Astrocyte (in vitro differentiated cells and primary cell): ENCODE measurements at regions not wholly inside any gene's neighbourhood (a gene's known extent, or its start where the extent isn't known, plus 50 kb on each side); places are given as distances from the start of the nearest gene placed in this dataset.
A peak's percentile ranks its signal among the peaks of the same experiment; 100 is the strongest.

Experiments
- DNase-seq: peaks from one replicate; pipeline ENCODE4 v3.0.0-alpha.2; 2010; ENCODE audit warnings: low read depth
- FAIRE-seq: peaks from 2 replicates; lab custom pipeline; 2011; peaks lifted over from hg19 to GRCh38; lab: Jason Lieb, UNC
- H2AFZ ChIP-seq: 2 replicates; pipeline ENCODE4 v1.6.0; 2012; ENCODE audit warnings: low read depth, low read length, inconsistent platforms
- H3K27ac ChIP-seq: 2 replicates; pipeline ENCODE4 v1.5.1; 2011; ENCODE audit warnings: low read depth, low read length, inconsistent platforms
- H3K27me3 ChIP-seq: 2 replicates; pipeline ENCODE4 v1.6.0; 2011; ENCODE audit warnings: low read length, inconsistent platforms; ENCODE audit not compliant: insufficient read depth
- H3K36me3 ChIP-seq: 2 replicates; pipeline ENCODE4 v1.5.1; 2011; ENCODE audit warnings: low read length, inconsistent platforms; ENCODE audit not compliant: insufficient read depth
- H3K4me1 ChIP-seq: 2 replicates; pipeline ENCODE4 v1.5.1; 2011; ENCODE audit warnings: low read length, inconsistent platforms; ENCODE audit not compliant: insufficient read depth
- H3K4me2 ChIP-seq: 2 replicates; pipeline ENCODE4 v1.6.0; 2012; ENCODE audit warnings: low read length, inconsistent platforms
- H3K4me3 ChIP-seq: 2 replicates; pipeline ENCODE4 v1.5.1; 2011; ENCODE audit warnings: low read depth, mild to moderate bottlenecking, low read length, inconsistent platforms; ENCODE audit not compliant: insufficient read depth
- H3K79me2 ChIP-seq: 2 replicates; pipeline ENCODE4 v1.6.0; 2012; ENCODE audit warnings: mild to moderate bottlenecking, low read length, inconsistent platforms; ENCODE audit not compliant: insufficient read depth
- H3K9ac ChIP-seq: 2 replicates; pipeline ENCODE4 v1.6.0; 2012; ENCODE audit warnings: mild to moderate bottlenecking, low read length, inconsistent platforms
- H3K9me3 ChIP-seq: 2 replicates; pipeline ENCODE4 v1.5.1; 2012; ENCODE audit warnings: low read depth, mild to moderate bottlenecking, low read length, inconsistent platforms; ENCODE audit not compliant: insufficient read depth
- H4K20me1 ChIP-seq: 2 replicates; pipeline ENCODE4 v1.6.0; 2012; ENCODE audit warnings: low read length, inconsistent platforms; ENCODE audit not compliant: insufficient read depth
- H3K27ac Mint-ChIP-seq: one replicate; pipeline ENCODE4 v1.8.0; 2021; ENCODE audit warnings: mild to moderate bottlenecking, mixed read lengths; ENCODE audit not compliant: unreplicated experiment
- H3K27me3 Mint-ChIP-seq: one replicate; pipeline ENCODE4 v1.8.0; 2021; ENCODE audit warnings: low read depth, mixed read lengths; ENCODE audit not compliant: unreplicated experiment
- H3K36me3 Mint-ChIP-seq: one replicate; pipeline ENCODE4 v1.8.0; 2021; ENCODE audit warnings: low read depth, mixed read lengths; ENCODE audit not compliant: unreplicated experiment
- H3K4me1 Mint-ChIP-seq: one replicate; pipeline ENCODE4 v1.8.0; 2021; ENCODE audit warnings: low read depth, mixed read lengths; ENCODE audit not compliant: unreplicated experiment
- H3K4me3 Mint-ChIP-seq: one replicate; pipeline ENCODE4 v1.8.0; 2021; ENCODE audit warnings: mild to moderate bottlenecking, moderate library complexity, mixed read lengths; ENCODE audit not compliant: unreplicated experiment
- H3K9me3 Mint-ChIP-seq: one replicate; pipeline ENCODE4 v1.8.0; 2021; ENCODE audit warnings: mild to moderate bottlenecking, mixed read lengths; ENCODE audit not compliant: unreplicated experiment
- CTCF ChIP-seq: IDR thresholded peaks from 2 replicates; pipeline ENCODE4 v1.5.1; 2011; ENCODE audit warnings: low read depth, mild to moderate bottlenecking, inconsistent platforms, low read length, moderate library complexity; ENCODE audit not compliant: insufficient read depth
- EZH2 ChIP-seq: IDR thresholded peaks from 2 replicates; pipeline ENCODE4 v1.6.1; 2012; ENCODE audit warnings: mild to moderate bottlenecking, low read length, inconsistent platforms; ENCODE audit not compliant: insufficient read depth

GRCh38 chr5:12623408-12623807 lies 719.2 kb upstream of the CTNND2 start:
- no peaks in the 10 kb centered on the region for H3K36me3 Mint-ChIP-seq
- no peaks in the 10 kb centered on the region for H3K27me3 Mint-ChIP-seq
- Histone ChIP-seq H3K36me3 (no peaks in the 10 kb centered on the region), H3K4me1 (no peaks in the 10 kb centered on the region), H3K27me3 (no peaks in the 10 kb centered on the region), H4K20me1 (no peaks in the 10 kb centered on the region), H3K9ac (no peak overlapping the region), H3K4me2 (no peak overlapping the region), H3K27ac (no peak overlapping the region), H2AFZ (no peak overlapping the region), H3K79me2 (no peaks in the 10 kb centered on the region), H3K9me3 (peaks cover 2% of the 10 kb centered on the region), H3K4me3 (no peak overlapping the region)
- H3K4me3 Mint-ChIP-seq, result no peak overlapping the region
- DNase-seq, result no peak
- H3K9me3 Mint-ChIP-seq, result peaks cover 2% of the 10 kb centered on the region
- TF ChIP-seq CTCF (no peak), EZH2 (no peak)
- FAIRE-seq, result no peak
- no peaks in the 10 kb centered on the region for H3K4me1 Mint-ChIP-seq
- no peak overlapping the region for H3K27ac Mint-ChIP-seq

DNA sequence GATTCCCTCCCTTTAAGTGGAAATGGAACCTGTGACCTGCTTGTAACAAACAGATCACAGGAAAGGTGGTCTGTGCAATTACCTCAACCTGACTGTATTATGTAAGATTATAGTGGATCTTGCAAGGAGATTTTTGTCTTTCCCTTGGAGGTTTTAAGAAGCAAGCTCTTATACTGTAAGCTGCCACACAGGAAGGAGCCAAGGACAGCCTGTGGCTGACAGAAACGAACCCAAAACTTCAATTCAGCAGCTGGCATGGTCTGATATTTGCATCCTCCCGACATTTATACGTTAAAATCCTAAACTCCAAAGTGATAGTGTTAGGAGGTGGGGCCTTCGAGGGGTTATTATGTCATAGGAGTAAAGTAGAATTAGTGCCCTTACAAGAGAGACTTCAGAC lies 711.8 kb upstream of the CTNND2 start:
- H3K9me3 Mint-ChIP-seq, result peaks cover 3% of the 10 kb centered on the region
- no peak overlapping the region for H3K4me2 ChIP-seq
- H4K20me1 ChIP-seq, result no peaks in the 10 kb centered on the region
- peaks cover 13% of the 10 kb centered on the region for H3K4me1 Mint-ChIP-seq
- TF ChIP-seq EZH2 (no peak), CTCF (no peak)
- H3K9me3 ChIP-seq, result no peaks in the 10 kb centered on the region
- no peaks in the 10 kb centered on the region for H3K36me3 ChIP-seq
- no peak for DNase-seq
- no peak overlapping the region for H3K9ac ChIP-seq
- H3K27me3 Mint-ChIP-seq, result no peaks in the 10 kb centered on the region
- H3K4me3 Mint-ChIP-seq, result no peak overlapping the region
- no peak overlapping the region for H2AFZ ChIP-seq
- H3K27ac Mint-ChIP-seq, result no peak overlapping the region
- FAIRE-seq, result no peak
- no peaks in the 10 kb centered on the region for H3K79me2 ChIP-seq
- H3K27me3 ChIP-seq, result no peaks in the 10 kb centered on the region
- H3K36me3 Mint-ChIP-seq, result no peaks in the 10 kb centered on the region
- no peak overlapping the region for H3K4me3 ChIP-seq
- H3K4me1 ChIP-seq, result no peaks in the 10 kb centered on the region
- no peak overlapping the region for H3K27ac ChIP-seq

GRCh38 chr5:12615141-12615820 lies 711.0 kb upstream of the CTNND2 start:
- Histone ChIP-seq H3K9me3 (no peaks in the 10 kb centered on the region), H3K27me3 (no peaks in the 10 kb centered on the region), H3K27ac (no peak overlapping the region), H3K4me2 (no peak overlapping the region), H3K9ac (no peak overlapping the region), H3K36me3 (no peaks in the 10 kb centered on the region), H2AFZ (no peak overlapping the region), H3K4me1 (no peaks in the 10 kb centered on the region), H3K4me3 (no peak overlapping the region), H4K20me1 (no peaks in the 10 kb centered on the region), H3K79me2 (no peaks in the 10 kb centered on the region)
- H3K4me1 Mint-ChIP-seq, result peaks cover 13% of the 10 kb centered on the region
- peaks cover 3% of the 10 kb centered on the region for H3K9me3 Mint-ChIP-seq
- DNase-seq (peak; percentile 37), FAIRE-seq (no peak)
- no peak for TF ChIP-seq CTCF
- no peak for TF ChIP-seq EZH2
- no peak overlapping the region for H3K4me3 Mint-ChIP-seq
- no peaks in the 10 kb centered on the region for H3K27me3 Mint-ChIP-seq
- no peaks in the 10 kb centered on the region for H3K36me3 Mint-ChIP-seq
- H3K27ac Mint-ChIP-seq, result no peak overlapping the region
